Breast epithelium (tissue), 4 donors: ENCODE measurements at regions not wholly inside any gene's neighbourhood (a gene's known extent, or its start where the extent isn't known, plus 50 kb on each side); places are given as distances from the start of the nearest gene placed in this dataset.
A peak's percentile ranks its signal among the peaks of the same experiment; 100 is the strongest.

Source experiments
- DNase-seq, 2 donors: peaks; one replicate each; pipeline ENCODE4 v3.0.0-alpha.2; 2019; ENCODE audit warnings: low spot score in 2 of 2
- H3K27ac ChIP-seq, 2 donors: fragments of 200-600 bp; sonication (generic) in 1 of 2; one replicate each; pipeline ENCODE4 v1.5.1; 2016 to 2019; ENCODE audit warnings: mild to moderate bottlenecking in 1 of 2
- H3K27me3 ChIP-seq, 2 donors: fragments of 200-600 bp; sonication (generic) in 1 of 2; one replicate each; pipeline versions ENCODE4 v1.5.1 to v1.6.0; 2017 to 2019; ENCODE audit warnings: control low read depth in 1 of 2, mild to moderate bottlenecking in 1 of 2
- H3K36me3 ChIP-seq: fragments of 200-600 bp; one replicate; pipeline ENCODE4 v1.5.1; 2019
- H3K4me1 ChIP-seq, 2 donors: fragments of 200-600 bp; sonication (generic); one replicate each; pipeline ENCODE4 v1.5.1; 2016 to 2019; ENCODE audit warnings: control low read depth in 1 of 2
- H3K4me3 ChIP-seq, 3 donors: fragments of 200-600 bp; sonication (generic); 1 replicate in 2 of 3; 2 replicates in 1 of 3; pipeline ENCODE4 v1.5.1; 2016 to 2019; ENCODE audit warnings: mild to moderate bottlenecking in 3 of 3, moderate library complexity in 2 of 3
- H3K9me3 ChIP-seq, 2 donors: fragments of 200-600 bp; sonication (generic) in 1 of 2; one replicate each; pipeline ENCODE4 v1.5.1; 2016 to 2019; ENCODE audit warnings: control low read depth in 1 of 2
- CTCF ChIP-seq, 3 donors: fragments of 450-650 bp; IDR thresholded peaks; one replicate each; pipeline ENCODE4 v1.5.1; 2016 to 2017; ENCODE audit warnings: antibody characterized with exemption in 3 of 3, mild to moderate bottlenecking in 3 of 3, moderate library complexity in 3 of 3
- POLR2A ChIP-seq: fragments of 450-650 bp; IDR thresholded peaks from one replicate; pipeline ENCODE4 v1.6.1; 2016; ENCODE audit warnings: antibody characterized with exemption, mild to moderate bottlenecking, moderate library complexity
- POLR2AphosphoS5 ChIP-seq, 3 donors: sonication (generic); formaldehyde crosslinking; IDR thresholded peaks; one replicate each; pipeline ENCODE4 v1.6.1; 2017; ENCODE audit warnings: antibody characterized with exemption in 3 of 3
- intact Hi-C: fragments of 100-400 bp; cut with DNase I; formaldehyde crosslinking; loops from one replicate; pipeline ENCODE4 v1.15.1; 2023; ENCODE audit warnings: low total_unique reads

- intact Hi-C loops: no loop called here
- no peak overlapping the region for H3K4me3 ChIP-seq
- no peaks in the 10 kb centered on the region for H3K36me3 ChIP-seq
- DNase-seq: peak in 1 of 2 donors; percentile 8
- TF ChIP-seq CTCF (IDR thresholded peaks at IDR 0.05) (no peak), POLR2A (no peak), POLR2AphosphoS5 (IDR thresholded peaks at IDR 0.05) (no peak)
- H3K27me3 ChIP-seq: no peaks in the 10 kb centered on the region
- no peaks in the 10 kb centered on the region for H3K4me1 ChIP-seq
- H3K9me3 ChIP-seq: no peaks in the 10 kb centered on the region
- no peak overlapping the region for H3K27ac ChIP-seq
Measured at GRCh38 chr20:23150304-23151007, 64.3 kb upstream of the CD93 start.

- Histone ChIP-seq H3K27me3 (no peaks in the 10 kb centered on the region), H3K36me3 (no peaks in the 10 kb centered on the region), H3K9me3 (no peaks in the 10 kb centered on the region), H3K4me1 (no peaks in the 10 kb centered on the region), H3K4me3 (no peak overlapping the region), H3K27ac (no peak overlapping the region)
- no peak for DNase-seq
- no peak for TF ChIP-seq CTCF (IDR thresholded peaks at IDR 0.05)
- TF ChIP-seq POLR2AphosphoS5 (IDR thresholded peaks at IDR 0.05): no peak
- no peak for TF ChIP-seq POLR2A
- intact Hi-C loops: no loop called here
Measured at GRCh38 chr20:23149623-23150279, 63.6 kb upstream of the CD93 start.

- Histone ChIP-seq H3K4me3 (no peak overlapping the region), H3K36me3 (no peaks in the 10 kb centered on the region), H3K27ac (no peak overlapping the region), H3K9me3 (no peaks in the 10 kb centered on the region), H3K27me3 (no peaks in the 10 kb centered on the region), H3K4me1 (no peaks in the 10 kb centered on the region)
- intact Hi-C loops: no loop called here
- TF ChIP-seq CTCF (IDR thresholded peaks at IDR 0.05) (no peak), POLR2A (no peak), POLR2AphosphoS5 (IDR thresholded peaks at IDR 0.05) (no peak)
- no peak for DNase-seq
Measured at GRCh38 chr20:23148731-23149570, 62.8 kb upstream of the CD93 start.

- no peaks in the 10 kb centered on the region for H3K36me3 ChIP-seq
- H3K27me3 ChIP-seq: no peaks in the 10 kb centered on the region
- no peaks in the 10 kb centered on the region for H3K9me3 ChIP-seq
- no peak for TF ChIP-seq CTCF (IDR thresholded peaks at IDR 0.05)
- TF ChIP-seq POLR2AphosphoS5 (IDR thresholded peaks at IDR 0.05): peak in 1 of 3 donors; percentile 82
- no peak for TF ChIP-seq POLR2A
- DNase-seq: no peak
- H3K27ac ChIP-seq: peak overlapping the region; percentile 25 to 80
- no peaks in the 10 kb centered on the region for H3K4me1 ChIP-seq
- intact Hi-C loops: no loop called here
- H3K4me3 ChIP-seq: no peak overlapping the region
Measured at GRCh38 chr20:23147964-23148730, 62.0 kb upstream of the CD93 start.
